ENCODE measurements at regions not wholly inside any gene's neighbourhood (a gene's known extent, or its start where the extent isn't known, plus 50 kb on each side); places are given as distances from the start of the nearest gene placed in this dataset.

GRCh38 chr2:133768658-133769435, 200.6 kb upstream of the NCKAP5 start:
- CTCF ChIA-PET, result interaction anchor here (2.8 kb wide), 1 partner anchor 11 kb away, joined by 15 read pairs; no protein-coding TSS in a partner anchor
- Histone ChIP-seq H2AFZ (ENCODE audit: low read depth) (no peak overlapping the region), H4K20me1 (ENCODE audit: insufficient read depth) (no peaks in the 10 kb centered on the region), H3K4me3 (ENCODE audit: low read depth in 2 of 2, low read length in 1 of 2) (no peak overlapping the region), H3K79me2 (ENCODE audit: insufficient read depth) (no peaks in the 10 kb centered on the region), H3K4me1 (ENCODE audit: control insufficient read depth in 1 of 2, insufficient read depth in 2 of 2, low read depth in 1 of 2, low read length in 1 of 2) (no peaks in the 10 kb centered on the region; a peak in 1 of 4 replicates), H3F3A (replicated peaks; ENCODE audit: insufficient read depth) (peaks cover 6% of the 10 kb centered on the region), H3K4me2 (no peak overlapping the region), H3K9ac (no peak overlapping the region), H3K9me2 (no peaks in the 10 kb centered on the region), H3K27me3 (ENCODE audit: insufficient read depth) (no peaks in the 10 kb centered on the region), H3K36me3 (replicated peaks in 1 of 2; ENCODE audit: control insufficient read depth in 1 of 2, insufficient read depth in 2 of 2, low read length in 1 of 2) (no peaks in the 10 kb centered on the region), H3K9me3 (no peaks in the 10 kb centered on the region), H3K27ac (ENCODE audit: low read depth in 2 of 2, low read length in 1 of 2) (no peak overlapping the region)
- TF ChIP-seq GABPA (IDR thresholded peaks at IDR 0.05; ENCODE audit: low read depth) (no peak), NRF1 (IDR thresholded peaks at IDR 0.05; ENCODE audit: low read depth, low read length) (no peak), CHD2 (IDR thresholded peaks at IDR 0.05; ENCODE audit: low read length, partially characterized antibody) (no peak), CTCF (IDR thresholded peaks at IDR 0.05) (no peak), FOXJ3 (CRISPR knock-in tag; IDR thresholded peaks at IDR 0.05) (no peak), RFX5 (IDR thresholded peaks at IDR 0.05; ENCODE audit: low read length) (no peak), MAX (IDR thresholded peaks at IDR 0.05; ENCODE audit: low read depth) (no peak), EZH2phosphoT487 (IDR thresholded peaks at IDR 0.05; ENCODE audit: borderline replicate concordance, low read depth) (no peak), ZBTB33 (IDR thresholded peaks at IDR 0.05; ENCODE audit: borderline replicate concordance, low read depth) (no peak), TEAD4 (IDR thresholded peaks at IDR 0.05; ENCODE audit: borderline replicate concordance, insufficient read depth) (no peak), ELF1 (IDR thresholded peaks at IDR 0.05) (no peak), IRF3 (IDR thresholded peaks at IDR 0.05; ENCODE audit: low read depth, low read length) (no peak), USF2 (IDR thresholded peaks at IDR 0.05; ENCODE audit: borderline replicate concordance, low read depth, low read length) (no peak), FOXM1 (IDR thresholded peaks at IDR 0.05; ENCODE audit: low read depth) (no peak), RXRA (IDR thresholded peaks at IDR 0.05; ENCODE audit: borderline replicate concordance, low read depth) (no peak), REST (IDR thresholded peaks at IDR 0.05; ENCODE audit: low read depth, low read length) (no peak), RAD21 (IDR thresholded peaks at IDR 0.05; ENCODE audit: low read length) (no peak)
- DNase-seq, result no peak
- POLR2A ChIA-PET, result no interaction called here
- 78% methylated on average over 6 of the region's 6 CpGs for WGBS (ENCODE audit: low lambda C conversion rate)
